Caco-2 (cell line): ENCODE measurements at regions not wholly inside any gene's neighbourhood (a gene's known extent, or its start where the extent isn't known, plus 50 kb on each side); places are given as distances from the start of the nearest gene placed in this dataset.

Source experiments
- BruUV-seq: library from RNA; stranded (reverse); fragments of 400-500 nt; replicated peaks from 2 replicates; lab custom pipeline; 2021; lab: Mats Ljungman, UMichigan
- CTCF ChIA-PET: fragments of 300-600 bp; sonication (Branson Sonifier 250); formaldehyde crosslinking; loops from one replicate; lab custom pipeline; 2022; ENCODE audit warnings: antibody characterized with exemption; lab: Charles Lee
- POLR2A ChIA-PET: fragments of 300-600 bp; sonication (Branson Sonifier 250); formaldehyde crosslinking; loops from one replicate; lab custom pipeline; 2022; ENCODE audit warnings: antibody characterized with exemption; lab: Charles Lee
- DNase-seq, 2 experiments: peaks; one replicate each; pipeline versions ENCODE4 v3.0.0 to v3.0.0-alpha.2; 2020 to 2022
- H3K27me3 ChIP-seq: replicated peaks from 2 replicates; pipeline ENCODE4 v1.6.0; 2011; ENCODE audit warnings: low read length; ENCODE audit not compliant: control insufficient read depth, insufficient read depth
- H3K36me3 ChIP-seq: 2 replicates; pipeline ENCODE4 v1.5.1; 2011; ENCODE audit warnings: low read length; ENCODE audit not compliant: control insufficient read depth, insufficient read depth
- H3K4me1 ChIP-seq: fragments of 250-450 bp; sonication (Bioruptor Pico); 2 replicates; pipeline ENCODE4 v1.5.1; 2020; ENCODE audit warnings: mild to moderate bottlenecking
- H3K4me3 ChIP-seq: 2 replicates; pipeline ENCODE4 v1.5.1; 2011; ENCODE audit warnings: low read depth, mild to moderate bottlenecking, control low read depth, low read length
- H3K9me3 ChIP-seq: fragments of 250-450 bp; sonication (Bioruptor Pico); 2 replicates; pipeline ENCODE4 v1.5.1; 2020; ENCODE audit warnings: mild to moderate bottlenecking, moderate library complexity
- H3K27ac Mint-ChIP-seq: one replicate; pipeline ENCODE4 v1.8.0; 2022; ENCODE audit warnings: mixed read lengths; ENCODE audit not compliant: unreplicated experiment
- H3K27me3 Mint-ChIP-seq: one replicate; pipeline ENCODE4 v1.8.0; 2022; ENCODE audit warnings: mixed read lengths; ENCODE audit not compliant: insufficient read depth, unreplicated experiment
- H3K36me3 Mint-ChIP-seq: one replicate; pipeline ENCODE4 v1.8.0; 2022; ENCODE audit warnings: mild to moderate bottlenecking, mixed read lengths; ENCODE audit not compliant: insufficient read depth, unreplicated experiment
- H3K4me1 Mint-ChIP-seq: one replicate; pipeline ENCODE4 v1.8.0; 2022; ENCODE audit warnings: low read depth, mixed read lengths; ENCODE audit not compliant: unreplicated experiment
- H3K4me3 Mint-ChIP-seq: one replicate; pipeline ENCODE4 v1.8.0; 2022; ENCODE audit warnings: mild to moderate bottlenecking, moderate library complexity, mixed read lengths; ENCODE audit not compliant: unreplicated experiment
- H3K9me3 Mint-ChIP-seq: one replicate; pipeline ENCODE4 v1.8.0; 2022; ENCODE audit warnings: mixed read lengths; ENCODE audit not compliant: unreplicated experiment
- intact Hi-C: fragments of 100-400 bp; cut with micrococcal nuclease; formaldehyde crosslinking; loops from one replicate; pipeline ENCODE4 v1.10.0; 2022; ENCODE audit not compliant: unreplicated experiment
- TF ChIP-seq, protein P1 (sequence below), 2 experiments: fragments of 200-600 bp in 1 of 2; IDR thresholded peaks; 1 replicate in 1 of 2; 2 replicates in 1 of 2; pipeline versions ENCODE4 v1.5.1 to v1.8.0; 2011 to 2022; ENCODE audit warnings: antibody characterized with exemption in 1 of 2, control low read depth in 1 of 2, inconsistent platforms in 1 of 2, low read depth in 1 of 2, low read length in 1 of 2, mild to moderate bottlenecking in 1 of 2, moderate library complexity in 1 of 2; ENCODE audit not compliant: insufficient read depth in 1 of 2, severe bottlenecking in 1 of 2, unreplicated experiment in 1 of 2

DNA sequence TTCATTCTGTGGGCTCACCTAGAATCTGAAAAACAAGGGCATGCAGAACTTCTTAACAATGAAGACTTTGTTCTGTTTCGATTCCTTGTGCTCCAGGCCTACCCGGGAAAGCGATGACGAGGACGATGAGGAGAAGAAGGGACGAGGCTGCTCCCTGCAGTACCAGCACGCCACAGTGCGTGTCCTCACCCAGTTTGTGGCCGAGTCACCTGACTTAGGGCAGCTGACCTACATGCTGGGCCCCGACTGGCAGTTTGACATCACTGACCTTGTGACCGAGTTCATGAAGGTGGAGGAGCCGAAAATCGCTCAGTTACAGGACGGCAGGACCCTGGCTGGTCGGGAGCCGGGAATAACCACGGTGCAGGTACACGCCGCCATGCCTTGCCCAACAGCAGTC lies 585.4 kb downstream of the AACS start:
- POLR2A ChIA-PET, result no interaction called here
- no TSS peak for BruUV-seq
- H3K36me3 Mint-ChIP-seq, result no peaks in the 10 kb centered on the region

DNA sequence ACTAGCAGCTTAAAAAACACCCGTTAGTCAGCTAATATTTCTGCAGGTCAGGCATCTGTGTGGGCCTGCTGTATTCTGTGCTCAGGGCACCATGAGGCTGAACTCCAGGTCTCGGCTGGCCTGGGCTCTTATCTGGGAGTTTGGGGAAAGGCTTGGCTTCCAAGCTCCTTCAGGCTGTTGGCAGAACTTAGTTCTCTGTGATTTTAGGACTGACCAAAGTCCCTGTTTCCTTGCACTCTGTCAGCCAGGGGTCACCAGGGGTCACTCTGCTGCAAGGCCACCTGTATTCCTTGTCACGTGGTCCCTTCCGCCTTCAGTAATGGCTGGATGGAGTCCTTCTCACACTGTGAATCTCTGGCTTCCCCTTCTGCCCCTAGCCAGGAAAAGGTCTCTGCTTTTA lies 586.4 kb downstream of the AACS start:
- Mint-ChIP-seq H3K4me1 (no peaks in the 10 kb centered on the region), H3K9me3 (no peaks in the 10 kb centered on the region), H3K27ac (no peak overlapping the region), H3K27me3 (peaks cover 4% of the 10 kb centered on the region), H3K36me3 (no peaks in the 10 kb centered on the region), H3K4me3 (no peak overlapping the region)
- ChIA-PET POLR2A (no interaction called here), CTCF (no interaction called here)
- TF ChIP-seq, protein P1, sequence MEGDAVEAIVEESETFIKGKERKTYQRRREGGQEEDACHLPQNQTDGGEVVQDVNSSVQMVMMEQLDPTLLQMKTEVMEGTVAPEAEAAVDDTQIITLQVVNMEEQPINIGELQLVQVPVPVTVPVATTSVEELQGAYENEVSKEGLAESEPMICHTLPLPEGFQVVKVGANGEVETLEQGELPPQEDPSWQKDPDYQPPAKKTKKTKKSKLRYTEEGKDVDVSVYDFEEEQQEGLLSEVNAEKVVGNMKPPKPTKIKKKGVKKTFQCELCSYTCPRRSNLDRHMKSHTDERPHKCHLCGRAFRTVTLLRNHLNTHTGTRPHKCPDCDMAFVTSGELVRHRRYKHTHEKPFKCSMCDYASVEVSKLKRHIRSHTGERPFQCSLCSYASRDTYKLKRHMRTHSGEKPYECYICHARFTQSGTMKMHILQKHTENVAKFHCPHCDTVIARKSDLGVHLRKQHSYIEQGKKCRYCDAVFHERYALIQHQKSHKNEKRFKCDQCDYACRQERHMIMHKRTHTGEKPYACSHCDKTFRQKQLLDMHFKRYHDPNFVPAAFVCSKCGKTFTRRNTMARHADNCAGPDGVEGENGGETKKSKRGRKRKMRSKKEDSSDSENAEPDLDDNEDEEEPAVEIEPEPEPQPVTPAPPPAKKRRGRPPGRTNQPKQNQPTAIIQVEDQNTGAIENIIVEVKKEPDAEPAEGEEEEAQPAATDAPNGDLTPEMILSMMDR (IDR thresholded peaks at IDR 0.05; ENCODE audit: insufficient read depth in 1 of 2, low read depth in 1 of 2, low read length in 1 of 2, severe bottlenecking in 1 of 2, unreplicated experiment in 1 of 2), result no peak
- no peak overlapping the region for H3K4me3 ChIP-seq
- DNase-seq, result no peak
- BruUV-seq, result no TSS peak
- no peaks in the 10 kb centered on the region for H3K27me3 ChIP-seq
- no peaks in the 10 kb centered on the region for H3K36me3 ChIP-seq
- intact Hi-C loops, result no loop called here
- no peaks in the 10 kb centered on the region for H3K4me1 ChIP-seq
- no peaks in the 10 kb centered on the region for H3K9me3 ChIP-seq

More for the DNA sequence above, 585.4 kb downstream of the AACS start:
- Mint-ChIP-seq H3K27me3 (peaks cover 9% of the 10 kb centered on the region), H3K9me3 (no peaks in the 10 kb centered on the region), H3K4me3 (no peak overlapping the region), H3K4me1 (no peaks in the 10 kb centered on the region), H3K27ac (no peak overlapping the region)
- CTCF ChIA-PET, result no interaction called here
- Histone ChIP-seq H3K4me1 (no peaks in the 10 kb centered on the region), H3K4me3 (no peak overlapping the region), H3K36me3 (no peaks in the 10 kb centered on the region), H3K27me3 (no peaks in the 10 kb centered on the region), H3K9me3 (no peaks in the 10 kb centered on the region)
- no peak for DNase-seq
- intact Hi-C loops, result no loop called here
- TF ChIP-seq, protein P1 (IDR thresholded peaks at IDR 0.05; ENCODE audit: insufficient read depth in 1 of 2, low read depth in 1 of 2, low read length in 1 of 2, severe bottlenecking in 1 of 2, unreplicated experiment in 1 of 2), result no peak

DNA sequence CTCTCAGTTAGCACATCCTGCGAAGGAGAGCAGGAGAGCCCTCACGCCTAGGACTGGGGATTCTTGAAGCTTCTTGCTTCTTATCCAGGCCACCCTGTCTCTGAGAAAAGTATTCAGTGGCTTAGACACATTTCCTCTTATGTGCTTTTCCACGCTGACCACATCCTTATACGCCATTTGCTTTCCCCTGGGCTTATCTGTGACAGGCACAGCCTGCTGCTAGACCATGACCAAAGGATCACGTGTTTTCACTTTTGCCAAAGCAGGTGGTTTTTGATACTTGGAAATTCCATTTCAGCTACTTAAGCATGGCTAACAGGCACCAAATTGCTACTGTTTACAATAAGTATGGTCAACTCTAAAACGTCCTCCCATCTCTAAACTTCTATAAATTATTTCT lies 587.4 kb downstream of the AACS start:
- BruUV-seq, result no TSS peak
- Histone ChIP-seq H3K27me3 (no peaks in the 10 kb centered on the region), H3K4me3 (no peak overlapping the region), H3K36me3 (no peaks in the 10 kb centered on the region), H3K9me3 (no peaks in the 10 kb centered on the region), H3K4me1 (no peaks in the 10 kb centered on the region)
- H3K36me3 Mint-ChIP-seq, result no peaks in the 10 kb centered on the region
- no peaks in the 10 kb centered on the region for H3K9me3 Mint-ChIP-seq
- TF ChIP-seq, protein P1 (IDR thresholded peaks at IDR 0.05; ENCODE audit: insufficient read depth in 1 of 2, low read depth in 1 of 2, low read length in 1 of 2, severe bottlenecking in 1 of 2, unreplicated experiment in 1 of 2), result no peak
- H3K4me1 Mint-ChIP-seq, result no peaks in the 10 kb centered on the region
- POLR2A ChIA-PET, result no interaction called here
- no peak overlapping the region for H3K27ac Mint-ChIP-seq
- intact Hi-C loops, result no loop called here
- no peak for DNase-seq
- H3K27me3 Mint-ChIP-seq, result peaks cover 9% of the 10 kb centered on the region
- no peak overlapping the region for H3K4me3 Mint-ChIP-seq
- CTCF ChIA-PET, result no interaction called here
